GM19035 (cell line): ENCODE measurements at regions not wholly inside any gene's neighbourhood (a gene's known extent, or its start where the extent isn't known, plus 50 kb on each side); places are given as distances from the start of the nearest gene placed in this dataset.
"Not testable (repeated sequence)": the region's sequence is repeated elsewhere in the genome, so short reads cannot be mapped to it uniquely, and the experiment has no call there.

Experiments used
- ATAC-seq: cut with Tn5 transposase; IDR thresholded peaks from one replicate; pipeline ENCODE4 v1.9.1; 2021; ENCODE audit not compliant: unreplicated experiment

DNA sequence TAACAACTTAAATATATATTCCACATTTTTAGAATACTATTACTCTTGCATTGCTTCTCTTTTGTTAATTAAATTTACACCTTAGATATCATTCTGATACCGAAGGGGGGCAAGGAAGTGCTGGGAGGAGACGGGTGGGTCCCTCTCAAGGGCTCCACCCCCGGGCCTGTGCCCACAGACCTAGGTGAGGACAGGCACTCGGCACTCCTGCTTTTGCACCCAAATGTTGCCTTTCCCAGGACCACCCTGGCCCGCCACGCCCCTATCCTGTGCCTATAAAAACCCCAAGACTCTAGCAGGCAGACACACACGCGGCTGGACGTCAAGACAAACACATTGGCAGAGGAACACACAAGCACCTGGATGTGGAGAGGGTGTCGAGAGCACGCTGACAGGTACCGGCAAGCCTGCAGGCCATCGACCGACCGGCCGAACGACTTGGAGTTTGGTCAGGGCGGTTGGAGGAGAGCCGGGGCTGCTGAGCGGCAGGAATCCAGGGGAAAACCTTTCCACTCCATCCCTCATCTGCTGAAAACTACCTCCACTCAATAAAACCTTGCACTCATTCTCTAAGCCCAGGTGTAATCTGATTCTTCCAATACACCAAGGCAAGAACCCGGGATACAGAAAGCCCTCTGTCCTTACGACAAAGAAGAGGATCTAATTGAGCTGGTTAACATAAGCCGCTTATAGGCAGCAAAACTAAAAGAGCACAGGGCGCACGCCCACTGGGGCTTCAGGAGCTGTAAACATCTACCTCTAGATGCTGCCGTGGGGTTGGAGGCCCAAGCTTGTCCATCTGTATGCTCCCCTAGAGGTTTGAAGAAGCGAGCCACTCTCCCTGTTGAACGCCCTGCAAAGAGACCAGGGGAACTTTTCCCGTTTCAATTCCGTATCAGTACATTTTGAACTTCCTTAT is 197.4 kb upstream of the PRSS16 start:
- no peak for ATAC-seq

DNA sequence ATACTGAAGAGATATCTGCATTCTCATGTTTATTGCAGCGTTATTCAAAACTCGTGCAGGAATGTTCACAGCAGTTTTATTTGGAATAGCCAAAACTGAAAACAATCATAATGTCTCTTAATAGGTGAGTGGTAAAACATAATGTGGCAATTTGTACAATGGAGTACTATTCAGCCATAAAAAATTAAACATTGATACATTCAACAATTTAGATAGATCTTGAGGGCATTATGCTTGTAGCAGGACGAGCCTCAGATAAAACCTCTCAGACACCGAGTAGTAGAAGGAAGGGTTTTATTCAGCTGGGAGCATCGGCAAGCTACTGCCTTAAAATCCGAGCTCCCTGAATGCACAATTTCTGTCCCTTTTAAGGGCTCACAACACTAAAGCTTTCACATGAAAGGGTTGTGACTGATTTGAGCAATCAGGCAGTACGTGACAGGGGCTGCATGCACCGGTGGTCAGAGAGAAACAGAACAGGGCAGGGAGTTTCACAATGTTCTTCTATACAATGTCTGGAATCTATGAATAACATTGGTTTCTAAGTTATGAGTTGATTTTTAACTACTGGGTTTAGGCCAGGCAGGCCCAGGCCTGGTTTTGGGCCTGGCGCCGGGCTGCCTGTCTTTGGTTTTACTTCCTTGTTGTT is 195.3 kb upstream of the PRSS16 start:
- not testable (repeated sequence) for ATAC-seq

DNA sequence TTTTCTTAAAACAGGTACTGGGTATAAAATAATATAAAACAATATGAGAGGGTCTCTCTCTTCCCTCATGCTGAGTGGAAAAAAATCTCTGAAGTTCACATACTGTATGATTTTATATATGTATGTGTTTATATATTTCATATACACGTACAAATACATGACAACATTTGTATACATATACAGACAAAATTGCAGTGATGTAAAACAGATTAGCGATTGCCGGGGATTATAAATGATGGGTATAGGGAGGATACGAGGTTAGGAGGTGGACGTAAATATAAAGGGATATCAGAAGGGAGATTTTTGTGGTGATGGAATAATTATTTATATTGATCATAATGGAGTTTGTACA is 194.8 kb upstream of the PRSS16 start:
- ATAC-seq = no peak

- no peak for ATAC-seq
Measured at GRCh38 chr6:27053738-27054137, 193.8 kb upstream of the PRSS16 start.

DNA sequence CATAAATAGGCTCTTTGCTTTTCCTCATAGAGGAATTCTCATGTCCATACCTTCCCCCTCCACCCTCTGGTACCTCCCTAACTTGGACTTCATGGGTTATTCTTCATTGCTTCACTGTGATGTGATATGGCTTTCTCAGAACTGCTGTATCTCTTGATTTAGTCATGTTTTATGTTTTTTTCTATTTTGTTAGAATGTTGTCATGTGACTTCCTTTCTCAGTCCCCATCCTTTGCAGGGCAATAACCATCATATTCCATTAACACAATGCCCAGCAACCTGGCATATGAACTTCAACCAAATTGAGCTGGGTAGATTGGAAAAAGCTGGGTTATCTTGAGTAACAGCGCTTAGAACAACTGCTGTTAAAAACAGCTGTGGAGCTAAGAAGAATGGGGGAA is 190.9 kb upstream of the PRSS16 start:
- no peak for ATAC-seq

DNA sequence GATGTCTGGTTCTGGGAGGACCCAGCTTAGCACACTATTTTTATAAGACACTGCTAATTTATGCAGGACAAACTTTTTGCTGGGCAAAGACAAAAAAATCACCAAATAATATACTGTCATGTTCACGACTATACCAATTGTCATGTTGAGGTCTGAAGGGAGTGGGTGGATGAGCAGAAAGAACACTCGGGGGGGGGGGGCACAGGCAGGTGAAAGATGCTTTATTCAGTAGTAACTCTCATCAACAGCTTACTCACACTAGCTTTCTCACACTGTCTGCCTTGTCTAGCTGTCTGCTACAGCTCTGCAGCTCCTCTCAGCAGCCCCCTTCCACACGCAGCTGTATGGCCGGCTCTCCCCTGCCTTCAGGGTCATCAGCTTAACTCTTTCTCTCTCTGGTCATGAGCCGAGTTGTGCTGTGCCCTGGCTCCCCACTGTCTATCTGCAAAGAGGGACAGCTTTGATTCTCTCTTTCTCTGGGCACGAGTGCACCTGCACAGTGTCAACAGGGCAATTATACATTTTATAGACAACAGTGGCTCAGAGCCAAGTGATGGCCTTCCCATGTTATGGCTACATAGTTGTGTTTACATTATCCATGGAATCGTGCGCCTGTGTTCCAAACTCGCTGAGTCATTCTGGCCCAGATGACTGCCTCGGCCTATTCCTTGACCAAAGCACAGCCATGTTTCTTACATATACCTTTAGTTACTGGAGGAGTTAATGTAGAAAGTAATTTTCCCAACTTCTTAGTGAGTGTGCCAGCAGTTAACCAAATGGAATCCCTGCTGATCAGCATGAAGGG is 187.7 kb upstream of the PRSS16 start:
- no peak for ATAC-seq

GRCh38 chr6:27061235-27061993 is 186.1 kb upstream of the PRSS16 start:
- no peak for ATAC-seq

GRCh38 chr6:27062755-27063154 is 184.7 kb upstream of the PRSS16 start:
- ATAC-seq = no peak

DNA sequence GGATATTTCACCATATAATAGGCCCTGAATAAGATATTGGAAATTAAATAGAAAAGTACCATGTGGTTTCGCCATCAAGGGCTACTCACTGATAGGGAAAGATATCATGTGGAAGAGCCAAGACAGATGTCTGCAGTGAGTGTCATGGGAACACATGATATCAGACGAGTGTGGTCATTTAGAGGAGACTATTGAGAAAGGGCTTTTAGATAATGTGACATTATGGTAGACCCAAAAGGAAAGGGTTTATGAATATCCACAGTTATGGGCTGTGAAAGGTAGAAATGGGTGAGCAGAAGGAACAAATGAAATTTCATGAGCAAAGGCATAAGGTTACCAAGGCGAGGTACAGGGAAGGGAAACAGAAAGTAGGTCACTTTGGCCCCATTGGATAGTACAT is 182.3 kb upstream of the PRSS16 start:
- ATAC-seq = no peak

GRCh38 chr6:27066381-27066780 is 181.1 kb upstream of the PRSS16 start:
- no peak for ATAC-seq

GRCh38 chr6:27066802-27067201 is 180.7 kb upstream of the PRSS16 start:
- no peak for ATAC-seq

DNA sequence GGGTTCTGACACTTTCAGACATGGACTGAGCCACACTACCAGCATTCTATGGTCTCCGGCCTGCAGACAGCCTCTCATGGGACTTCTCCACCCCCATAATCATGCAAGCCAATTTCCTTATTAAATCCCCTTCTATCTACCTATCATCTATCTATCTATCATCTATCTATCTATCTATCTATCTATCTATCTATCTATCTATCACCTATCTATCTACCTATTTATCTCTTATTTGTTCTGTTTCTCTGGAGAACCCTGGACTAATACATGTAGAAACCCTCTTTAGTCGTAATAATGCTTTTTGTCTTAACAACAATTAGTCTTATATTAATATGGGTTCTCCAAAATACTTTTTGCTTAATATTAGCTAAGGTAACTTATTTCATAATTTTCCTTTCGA is 174.1 kb upstream of the PRSS16 start:
- ATAC-seq = no peak

- no peak for ATAC-seq
Measured at GRCh38 chr6:27076116-27076515, 171.4 kb upstream of the PRSS16 start.

- peak; percentile 79 for ATAC-seq
Measured at GRCh38 chr6:27078734-27079357, 168.7 kb upstream of the PRSS16 start.

GRCh38 chr6:27081188-27081587 is 166.3 kb upstream of the PRSS16 start:
- ATAC-seq = no peak

- ATAC-seq = no peak
Measured at GRCh38 chr6:27081931-27082330, 165.6 kb upstream of the PRSS16 start.

GRCh38 chr6:27088068-27088467 is 159.4 kb upstream of the PRSS16 start:
- no peak for ATAC-seq

GRCh38 chr6:27091661-27092315 is 155.7 kb upstream of the PRSS16 start:
- ATAC-seq = peak; percentile 60

DNA sequence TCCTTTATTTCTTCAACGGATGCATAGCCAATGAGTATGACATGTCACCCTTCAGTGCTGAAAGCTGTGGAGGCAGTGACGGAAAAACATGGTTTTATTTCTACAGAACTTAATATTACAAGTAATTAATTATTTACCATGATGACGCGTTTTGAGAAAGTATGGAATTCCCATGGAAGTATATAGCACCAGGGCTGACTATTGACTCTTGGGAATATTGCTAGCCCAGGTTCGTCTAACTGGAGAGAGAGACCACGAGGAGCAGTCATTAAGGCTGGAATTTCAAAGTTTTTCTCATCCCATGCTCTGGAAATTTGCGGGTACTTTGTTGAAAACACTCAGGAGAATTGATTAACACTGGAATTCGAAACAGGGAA is 155.2 kb upstream of the PRSS16 start:
- no peak for ATAC-seq

GRCh38 chr6:27095914-27096313 is 151.6 kb upstream of the PRSS16 start:
- ATAC-seq = no peak
